K562 (cell line): ENCODE measurements at regions not wholly inside any gene's neighbourhood (a gene's known extent, or its start where the extent isn't known, plus 50 kb on each side); places are given as distances from the start of the nearest gene placed in this dataset.

Experiments
- GABPA ChIP-seq: fragments of 200-800 bp; sonication (Bioruptor generic); conservative IDR thresholded peaks from 2 replicates; pipeline ENCODE4 v1.6.1; 2016; ENCODE audit warnings: low read depth, missing genetic modification characterization, missing compliant biosample characterization
- NFRKB ChIP-seq: fragments of 450-650 bp; IDR thresholded peaks from 2 replicates; pipeline ENCODE4 v1.6.1; 2016; ENCODE audit warnings: low read depth
- TCF7L2 ChIP-seq: fragments of 150-350 bp; IDR thresholded peaks from 2 replicates; pipeline ENCODE4 v1.6.1; 2016; ENCODE audit warnings: low read depth, mild to moderate bottlenecking, low read length, moderate library complexity
- ZNF232 ChIP-seq: sonication (generic); formaldehyde crosslinking; IDR thresholded peaks from 2 replicates; pipeline ENCODE4 v1.8.0; 2022; ENCODE audit warnings: mild to moderate bottlenecking, missing genetic modification reagents
- ZSCAN29 ChIP-seq: fragments of 450-650 bp; IDR thresholded peaks from 2 replicates; pipeline ENCODE4 v1.6.1; 2017
- TF ChIP-seq, protein P1 (sequence below): fragments of 250-450 bp; sonication (Bioruptor Pico); IDR thresholded peaks from 2 replicates; pipeline ENCODE4 v1.8.0; 2021; ENCODE audit warnings: borderline replicate concordance, mild to moderate bottlenecking, moderate library complexity; ENCODE audit not compliant: poor library complexity, severe bottlenecking
- TF ChIP-seq, protein P2 (sequence below): sonication (generic); formaldehyde crosslinking; IDR thresholded peaks from 2 replicates; pipeline ENCODE4 v1.9.0; 2022; ENCODE audit warnings: mild to moderate bottlenecking, missing genetic modification reagents

DNA sequence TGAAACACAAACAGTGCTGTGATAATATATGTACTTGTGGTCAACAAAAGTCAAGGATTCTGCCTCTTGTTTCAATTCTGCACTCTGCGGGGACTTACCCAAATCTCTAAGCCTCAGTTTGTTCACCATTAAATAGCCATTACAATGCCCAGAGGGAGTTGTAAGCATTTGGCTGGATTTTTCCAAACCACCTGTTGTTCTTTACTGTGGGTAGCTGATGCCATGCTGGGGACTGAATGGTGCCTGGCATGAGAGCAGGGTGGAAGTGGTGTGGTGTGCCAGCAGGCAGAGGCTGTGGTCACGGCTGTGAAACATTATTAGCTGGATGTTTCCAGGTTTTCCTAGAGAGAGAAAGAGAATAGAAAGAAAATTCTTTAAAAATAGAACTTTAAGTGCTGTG, 60.7 kb upstream of the PAK3 start:
- TF ChIP-seq GABPA (tag): no peak
- TF ChIP-seq, protein P1, sequence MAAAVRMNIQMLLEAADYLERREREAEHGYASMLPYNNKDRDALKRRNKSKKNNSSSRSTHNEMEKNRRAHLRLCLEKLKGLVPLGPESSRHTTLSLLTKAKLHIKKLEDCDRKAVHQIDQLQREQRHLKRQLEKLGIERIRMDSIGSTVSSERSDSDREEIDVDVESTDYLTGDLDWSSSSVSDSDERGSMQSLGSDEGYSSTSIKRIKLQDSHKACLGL (CRISPR knock-in tag): no peak
- TF ChIP-seq, protein P2, sequence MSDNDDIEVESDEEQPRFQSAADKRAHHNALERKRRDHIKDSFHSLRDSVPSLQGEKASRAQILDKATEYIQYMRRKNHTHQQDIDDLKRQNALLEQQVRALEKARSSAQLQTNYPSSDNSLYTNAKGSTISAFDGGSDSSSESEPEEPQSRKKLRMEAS (CRISPR knock-in tag): no peak
- TF ChIP-seq TCF7L2: no peak
- no peak for TF ChIP-seq NFRKB
- TF ChIP-seq ZNF232: no peak
- no peak for TF ChIP-seq ZSCAN29
